ENCODE measurements at regions not wholly inside any gene's neighbourhood (a gene's known extent, or its start where the extent isn't known, plus 50 kb on each side); places are given as distances from the start of the nearest gene placed in this dataset.

- H3K4me1 Mint-ChIP-seq: peaks cover 27% of the 10 kb centered on the region
- Histone ChIP-seq H3K79me2 (ENCODE audit: insufficient read depth, low read length) (no peaks in the 10 kb centered on the region), H3K4me3 (replicated peaks in 1 of 3; ENCODE audit: low read depth in 2 of 3, low read length in 3 of 3) (no peak overlapping the region), H3K4me1 (ENCODE audit: control insufficient read depth in 1 of 2, insufficient read depth in 2 of 2, low read length in 2 of 2) (no peaks in the 10 kb centered on the region), H3K9me3 (replicated peaks in 1 of 2; ENCODE audit: control insufficient read depth in 1 of 2, insufficient read depth in 1 of 2, low read length in 2 of 2) (no peaks in the 10 kb centered on the region), H2AFZ (ENCODE audit: insufficient read depth, low read depth, low read length, poor library complexity, severe bottlenecking) (no peak overlapping the region), H3K36me3 (replicated peaks in 1 of 2; ENCODE audit: control insufficient read depth in 1 of 2, insufficient read depth in 2 of 2, low read length in 2 of 2) (no peaks in the 10 kb centered on the region), H3K4me2 (replicated peaks; ENCODE audit: extremely low read depth, low read length, poor library complexity, severe bottlenecking) (no peak overlapping the region), H3K9ac (ENCODE audit: insufficient read depth, low read length, poor library complexity, severe bottlenecking) (no peak overlapping the region), H4K20me1 (ENCODE audit: insufficient read depth, low read length) (no peaks in the 10 kb centered on the region), H3K27me3 (ENCODE audit: control insufficient read depth in 2 of 2, insufficient read depth in 2 of 2, low read length in 2 of 2) (no peaks in the 10 kb centered on the region), H3K27ac (ENCODE audit: low read depth in 1 of 2, low read length in 2 of 2) (no peak overlapping the region)
- TF ChIP-seq CTCF (IDR thresholded peaks at IDR 0.05): no peak
- intact Hi-C loops (cut with micrococcal nuclease): no loop called here
- no peaks in the 10 kb centered on the region for H3K36me3 Mint-ChIP-seq
- peaks cover 0 to 16% (median 2%) of the 10 kb centered on the region in 3 donors for H3K27me3 Mint-ChIP-seq (ENCODE audit: low read depth in 3 of 3)
- WGBS (ENCODE audit: insufficient coverage): 70% methylated on average over 13 of the region's 15 CpGs
- H3K4me3 Mint-ChIP-seq: no peak overlapping the region
- no peak for DNase-seq
- peaks cover 0 to 5% (median 2%) of the 10 kb centered on the region in 7 donors for H3K9me3 Mint-ChIP-seq
- no peak overlapping the region for H3K27ac Mint-ChIP-seq
These were observed 145.4 kb upstream of the SATB2 start for GRCh38 chr2:199602896-199603717.

- H3K4me1 Mint-ChIP-seq: peaks cover 27% of the 10 kb centered on the region
- Histone ChIP-seq H4K20me1 (ENCODE audit: insufficient read depth, low read length) (no peaks in the 10 kb centered on the region), H3K9ac (ENCODE audit: insufficient read depth, low read length, poor library complexity, severe bottlenecking) (no peak overlapping the region), H3K9me3 (replicated peaks in 1 of 2; ENCODE audit: control insufficient read depth in 1 of 2, insufficient read depth in 1 of 2, low read length in 2 of 2) (no peaks in the 10 kb centered on the region), H3K4me2 (replicated peaks; ENCODE audit: extremely low read depth, low read length, poor library complexity, severe bottlenecking) (no peak overlapping the region), H3K4me1 (ENCODE audit: control insufficient read depth in 1 of 2, insufficient read depth in 2 of 2, low read length in 2 of 2) (no peaks in the 10 kb centered on the region), H2AFZ (ENCODE audit: insufficient read depth, low read depth, low read length, poor library complexity, severe bottlenecking) (no peak overlapping the region), H3K79me2 (ENCODE audit: insufficient read depth, low read length) (no peaks in the 10 kb centered on the region), H3K4me3 (replicated peaks in 1 of 3; ENCODE audit: low read depth in 2 of 3, low read length in 3 of 3) (no peak overlapping the region), H3K36me3 (replicated peaks in 1 of 2; ENCODE audit: control insufficient read depth in 1 of 2, insufficient read depth in 2 of 2, low read length in 2 of 2) (no peaks in the 10 kb centered on the region), H3K27me3 (ENCODE audit: control insufficient read depth in 2 of 2, insufficient read depth in 2 of 2, low read length in 2 of 2) (no peaks in the 10 kb centered on the region), H3K27ac (ENCODE audit: low read depth in 1 of 2, low read length in 2 of 2) (no peak overlapping the region)
- H3K36me3 Mint-ChIP-seq: no peaks in the 10 kb centered on the region
- H3K9me3 Mint-ChIP-seq: peaks cover 0 to 5% (median 2%) of the 10 kb centered on the region in 7 donors
- intact Hi-C loops (cut with micrococcal nuclease): no loop called here
- no peak for DNase-seq
- peaks cover 0 to 16% (median 2%) of the 10 kb centered on the region in 3 donors for H3K27me3 Mint-ChIP-seq (ENCODE audit: low read depth in 3 of 3)
- no peak for TF ChIP-seq CTCF (IDR thresholded peaks at IDR 0.05)
- peak overlapping the region in 1 of 7 donors; percentile 47 for H3K27ac Mint-ChIP-seq
- no peak overlapping the region for H3K4me3 Mint-ChIP-seq
- 93% methylated on average over 2 of the region's 6 CpGs for WGBS (ENCODE audit: insufficient coverage)
These were observed 144.6 kb upstream of the SATB2 start for GRCh38 chr2:199602271-199602895.

Data from CD14-positive monocyte (primary cell).